ENCODE measurements at regions not wholly inside any gene's neighbourhood (a gene's known extent, or its start where the extent isn't known, plus 50 kb on each side); places are given as distances from the start of the nearest gene placed in this dataset.

DNA sequence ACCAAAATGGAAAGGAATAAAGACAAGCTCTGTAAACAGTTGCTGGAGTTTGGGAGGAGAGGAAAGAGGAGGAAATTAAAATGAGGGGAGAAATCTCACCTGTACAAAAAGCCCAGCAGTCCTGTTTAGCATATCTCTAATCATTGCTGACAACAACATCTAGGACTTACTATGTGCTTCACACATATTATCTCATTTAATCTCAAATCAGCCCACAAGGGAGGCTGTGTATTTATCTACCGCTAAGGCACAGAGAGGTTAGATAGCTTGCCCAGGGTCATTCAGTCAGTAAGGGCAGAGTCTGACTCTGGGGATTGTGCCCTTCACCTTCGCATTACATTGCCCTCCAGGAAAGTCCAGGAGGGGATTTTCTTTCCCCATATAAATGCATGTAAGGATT lies 233.3 kb downstream of the DLEU7 start:
- TF ChIP-seq, protein P1, sequence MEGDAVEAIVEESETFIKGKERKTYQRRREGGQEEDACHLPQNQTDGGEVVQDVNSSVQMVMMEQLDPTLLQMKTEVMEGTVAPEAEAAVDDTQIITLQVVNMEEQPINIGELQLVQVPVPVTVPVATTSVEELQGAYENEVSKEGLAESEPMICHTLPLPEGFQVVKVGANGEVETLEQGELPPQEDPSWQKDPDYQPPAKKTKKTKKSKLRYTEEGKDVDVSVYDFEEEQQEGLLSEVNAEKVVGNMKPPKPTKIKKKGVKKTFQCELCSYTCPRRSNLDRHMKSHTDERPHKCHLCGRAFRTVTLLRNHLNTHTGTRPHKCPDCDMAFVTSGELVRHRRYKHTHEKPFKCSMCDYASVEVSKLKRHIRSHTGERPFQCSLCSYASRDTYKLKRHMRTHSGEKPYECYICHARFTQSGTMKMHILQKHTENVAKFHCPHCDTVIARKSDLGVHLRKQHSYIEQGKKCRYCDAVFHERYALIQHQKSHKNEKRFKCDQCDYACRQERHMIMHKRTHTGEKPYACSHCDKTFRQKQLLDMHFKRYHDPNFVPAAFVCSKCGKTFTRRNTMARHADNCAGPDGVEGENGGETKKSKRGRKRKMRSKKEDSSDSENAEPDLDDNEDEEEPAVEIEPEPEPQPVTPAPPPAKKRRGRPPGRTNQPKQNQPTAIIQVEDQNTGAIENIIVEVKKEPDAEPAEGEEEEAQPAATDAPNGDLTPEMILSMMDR (IDR thresholded peaks at IDR 0.05; ENCODE audit: borderline replicate concordance, extremely low read depth, low read length, poor library complexity, severe bottlenecking): no peak
- TF ChIP-seq EZH2 (IDR thresholded peaks at IDR 0.05; ENCODE audit: borderline replicate concordance, low read depth, low read length, severe bottlenecking): no peak
